B cell (primary cell): ENCODE measurements at regions not wholly inside any gene's neighbourhood (a gene's known extent, or its start where the extent isn't known, plus 50 kb on each side); places are given as distances from the start of the nearest gene placed in this dataset.

Source experiments
- ATAC-seq: fragments of 200-7000 bp; cut with Tn5 transposase; one replicate; pipeline ENCODE4 v1.10.0; 2021; ENCODE audit warnings: low read depth, mild to moderate bottlenecking, moderate number of reproducible peaks, moderate library complexity
- CTCF ChIA-PET: fragments of 350-600 bp; sonication (Branson Sonifier 250); formaldehyde crosslinking; loops from one replicate; lab custom pipeline; 2021; ENCODE audit warnings: antibody characterized with exemption, inconsistent platforms; lab: Charles Lee
- POLR2A ChIA-PET: fragments of 350-600 bp; sonication (Branson Sonifier 250); formaldehyde crosslinking; loops from one replicate; lab custom pipeline; 2021; ENCODE audit warnings: antibody characterized with exemption; lab: Charles Lee
- DNase-seq: peaks from one replicate; pipeline ENCODE4 v3.0.0; 2013
- H2AFZ ChIP-seq: 2 replicates; pipeline ENCODE4 v1.6.1; 2012; ENCODE audit warnings: mild to moderate bottlenecking, low read depth, low read length; ENCODE audit not compliant: insufficient read depth, poor library complexity, severe bottlenecking
- H3K27ac ChIP-seq, 2 donors: 1 replicate in 1 of 2; 2 replicates in 1 of 2; pipeline ENCODE4 v1.5.1; 2012 to 2013; ENCODE audit warnings: low read length in 2 of 2, mild to moderate bottlenecking in 2 of 2, moderate library complexity in 1 of 2
- H3K27me3 ChIP-seq, 4 experiments: fragments of 200-600 bp in 1 of 4; sonication (generic) in 1 of 4; replicated peaks in 1 of 4; 1 replicate in 2 of 4; 2 replicates in 2 of 4; pipeline versions ENCODE4 v1.6.1 to v1.7.0; 2013 to 2016; ENCODE audit warnings: low read length in 3 of 4, mild to moderate bottlenecking in 2 of 4, mixed read lengths in 1 of 4, moderate library complexity in 1 of 4; ENCODE audit not compliant: insufficient read depth in 4 of 4, control insufficient read depth in 3 of 4; ENCODE audit errors: control extremely low read depth in 1 of 4
- H3K36me3 ChIP-seq, 2 experiments: replicated peaks in 1 of 2; 1 replicate in 1 of 2; 2 replicates in 1 of 2; pipeline versions ENCODE4 v1.6.1 to v1.7.1; 2013; ENCODE audit warnings: low read length in 1 of 2; ENCODE audit not compliant: insufficient read depth in 2 of 2, control insufficient read depth in 1 of 2; ENCODE audit errors: control extremely low read depth in 1 of 2, extremely low read depth in 1 of 2
- H3K4me1 ChIP-seq, 2 donors: fragments of 200-600 bp in 1 of 2; sonication (generic) in 1 of 2; 1 replicate in 1 of 2; 2 replicates in 1 of 2; pipeline versions ENCODE4 v1.5.1 to v1.6.1; 2013 to 2017; ENCODE audit warnings: low read length in 2 of 2; ENCODE audit not compliant: control insufficient read depth in 2 of 2, insufficient read depth in 2 of 2
- H3K4me2 ChIP-seq: replicated peaks from 2 replicates; pipeline ENCODE3; 2012; ENCODE audit warnings: mild to moderate bottlenecking, low read depth, low read length; ENCODE audit not compliant: poor library complexity, severe bottlenecking
- H3K4me3 ChIP-seq, 5 experiments: fragments of 200-600 bp in 1 of 5; sonication (generic) in 1 of 5; 1 replicate in 3 of 5; 2 replicates in 2 of 5; pipeline versions ENCODE4 v1.5.1 to v1.7.0; 2011 to 2016; ENCODE audit warnings: low read length in 4 of 5, mild to moderate bottlenecking in 4 of 5, low read depth in 2 of 5, control low read depth in 1 of 5, moderate library complexity in 1 of 5; ENCODE audit not compliant: insufficient read depth in 1 of 5; ENCODE audit errors: control extremely low read depth in 1 of 5, extremely low read depth in 1 of 5
- H3K79me2 ChIP-seq: fragments of 200-600 bp; sonication (generic); one replicate; pipeline ENCODE4 v1.6.0; 2016; ENCODE audit warnings: low read length; ENCODE audit not compliant: control insufficient read depth, insufficient read depth
- H3K9ac ChIP-seq: fragments of 200-600 bp; sonication (generic); 2 replicates; pipeline ENCODE4 v1.6.1; 2017; ENCODE audit warnings: mild to moderate bottlenecking, low read length, moderate library complexity
- H3K9me3 ChIP-seq, 3 donors: one replicate each; pipeline versions ENCODE4 v1.6.1 to v1.7.1; 2013; ENCODE audit warnings: low read length in 2 of 3; ENCODE audit not compliant: control insufficient read depth in 2 of 3, insufficient read depth in 1 of 3; ENCODE audit errors: control extremely low read depth in 1 of 3
- H4K20me1 ChIP-seq: 2 replicates; pipeline ENCODE4 v1.6.0; 2012; ENCODE audit warnings: mild to moderate bottlenecking, low read length; ENCODE audit not compliant: insufficient read depth, control insufficient read depth, poor library complexity, severe bottlenecking
- H3K27ac Mint-ChIP-seq: one replicate; pipeline ENCODE4 v1.8.0; 2021; ENCODE audit warnings: mixed read lengths
- H3K27me3 Mint-ChIP-seq: one replicate; pipeline ENCODE4 v1.8.0; 2021; ENCODE audit warnings: mixed read lengths
- H3K4me1 Mint-ChIP-seq: one replicate; pipeline ENCODE4 v1.8.0; 2021; ENCODE audit warnings: mixed read lengths
- H3K4me3 Mint-ChIP-seq: one replicate; pipeline ENCODE4 v1.8.0; 2021; ENCODE audit warnings: mixed read lengths
- H3K9me3 Mint-ChIP-seq: one replicate; pipeline ENCODE4 v1.8.0; 2022; ENCODE audit warnings: mixed read lengths; ENCODE audit not compliant: insufficient read depth
- CTCF ChIP-seq: fragments of 200-600 bp; IDR thresholded peaks from one replicate; pipeline ENCODE4 v1.8.0; 2022; ENCODE audit warnings: antibody characterized with exemption, mild to moderate bottlenecking
- EZH2 ChIP-seq: IDR thresholded peaks from 2 replicates; pipeline ENCODE4 v1.6.1; 2012; ENCODE audit warnings: borderline replicate concordance, low read depth, mild to moderate bottlenecking, moderate library complexity, low read length; ENCODE audit not compliant: insufficient read depth, poor library complexity, severe bottlenecking
- WGBS: methylation state at CpG from one replicate; pipeline ENCODE4 v1.1.5; 2013; ENCODE audit warnings: missing lambda C conversion rate; ENCODE audit not compliant: insufficient coverage; 5-methylcytosine and 5-hydroxymethylcytosine counted together
- intact Hi-C: fragments of 100-400 bp; cut with micrococcal nuclease; formaldehyde crosslinking; loops from one replicate; pipeline ENCODE4 v1.10.0; 2022

DNA sequence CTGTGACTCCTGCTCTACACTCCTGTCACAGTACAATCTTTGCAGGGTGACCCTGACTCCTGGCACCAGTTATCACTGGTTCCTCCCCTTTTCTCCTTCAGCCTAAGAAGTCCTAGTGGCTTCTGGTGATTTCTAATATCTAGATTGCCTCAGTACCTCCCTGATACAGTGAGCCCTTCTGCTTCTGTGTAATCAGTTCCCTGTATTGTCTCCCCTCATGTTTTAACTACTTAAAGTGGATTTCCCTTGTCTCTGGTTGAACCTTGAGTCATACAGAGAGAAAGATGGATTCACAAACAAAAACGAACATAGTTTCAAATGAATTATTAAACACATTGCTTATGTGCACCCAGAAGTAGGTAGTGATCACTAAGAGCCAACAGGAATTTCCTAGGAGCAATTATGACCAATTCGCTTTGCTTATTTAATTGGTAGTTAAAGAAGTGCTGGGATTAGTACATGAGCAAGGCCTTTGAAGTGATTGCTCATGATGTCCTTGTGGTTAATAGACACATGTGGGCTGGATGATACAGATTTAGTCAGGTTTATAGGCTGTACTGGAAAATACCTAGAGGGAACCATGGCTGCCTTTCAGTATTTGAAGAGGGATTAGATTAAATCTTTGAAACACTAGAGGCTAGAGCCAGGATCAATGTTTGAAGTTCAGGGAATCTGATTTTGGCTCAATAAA, 145.8 kb upstream of the MEF2C start:
- no peak overlapping the region for H3K27ac ChIP-seq
- peaks cover 0 to 8% (median 4%) of the 10 kb centered on the region in 3 donors for H3K9me3 ChIP-seq
- no peaks in the 10 kb centered on the region for H3K79me2 ChIP-seq
- ATAC-seq = no peak
- ChIA-PET POLR2A (no interaction called here), CTCF (no interaction called here)
- Mint-ChIP-seq H3K4me3 (no peak overlapping the region), H3K9me3 (peaks cover 2% of the 10 kb centered on the region), H3K4me1 (peaks cover 5% of the 10 kb centered on the region), H3K27me3 (no peaks in the 10 kb centered on the region), H3K27ac (no peak overlapping the region)
- TF ChIP-seq EZH2 (no peak), CTCF (no peak)
- H3K9ac ChIP-seq = no peak overlapping the region
- H2AFZ ChIP-seq = no peak overlapping the region
- intact Hi-C loops = no loop called here
- no peaks in the 10 kb centered on the region for H3K36me3 ChIP-seq
- H3K4me3 ChIP-seq = no peak overlapping the region
- 100% methylated on average over 1 of the region's 2 CpGs for WGBS
- H3K27me3 ChIP-seq = no peaks in the 10 kb centered on the region
- H3K4me1 ChIP-seq = no peaks in the 10 kb centered on the region
- H4K20me1 ChIP-seq = no peaks in the 10 kb centered on the region
- H3K4me2 ChIP-seq = no peak overlapping the region
- DNase-seq = no peak

DNA sequence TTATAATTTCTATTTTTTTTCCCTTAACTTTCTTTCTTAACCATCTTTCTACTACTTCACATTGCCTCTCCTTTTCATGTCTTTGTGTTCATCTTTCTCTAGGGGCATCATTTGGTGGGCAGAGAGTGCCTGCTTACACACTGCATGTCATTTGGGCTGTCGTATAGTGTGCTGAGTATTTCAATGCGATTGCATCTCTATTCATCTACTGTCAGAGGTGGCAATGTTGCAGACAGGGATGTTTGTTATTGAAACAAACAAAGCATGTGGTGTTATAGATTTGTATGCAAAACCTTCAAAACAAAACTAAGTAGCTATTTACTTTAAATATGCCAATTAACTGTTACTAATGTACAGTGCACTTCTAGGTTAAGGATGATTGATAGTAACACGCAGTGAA, 141.1 kb upstream of the MEF2C start:
- Histone ChIP-seq H3K79me2 (no peaks in the 10 kb centered on the region), H3K9me3 (peaks cover 0 to 8% (median 4%) of the 10 kb centered on the region in 3 donors), H3K27ac (no peak overlapping the region), H3K9ac (no peak overlapping the region), H3K36me3 (no peaks in the 10 kb centered on the region), H4K20me1 (no peaks in the 10 kb centered on the region), H3K27me3 (no peaks in the 10 kb centered on the region), H3K4me3 (no peak overlapping the region), H3K4me1 (no peaks in the 10 kb centered on the region), H3K4me2 (no peak overlapping the region), H2AFZ (no peak overlapping the region)
- H3K4me1 Mint-ChIP-seq = peaks cover 5% of the 10 kb centered on the region
- H3K9me3 Mint-ChIP-seq = peaks cover 2% of the 10 kb centered on the region
- TF ChIP-seq EZH2 = no peak
- no peak for TF ChIP-seq CTCF
- ChIA-PET CTCF (interaction anchor here (0.9 kb wide), 1 partner anchor 413 kb away, joined by 3 read pairs; no protein-coding TSS in a partner anchor), POLR2A (no interaction called here)
- no CpG with 5 or more reads among the region's 3 CpGs for WGBS
- H3K27me3 Mint-ChIP-seq = no peaks in the 10 kb centered on the region
- DNase-seq (no peak), ATAC-seq (no peak)
- intact Hi-C loops = no loop called here
- H3K27ac Mint-ChIP-seq = no peak overlapping the region
- no peak overlapping the region for H3K4me3 Mint-ChIP-seq
